ENCODE measurements at regions not wholly inside any gene's neighbourhood (a gene's known extent, or its start where the extent isn't known, plus 50 kb on each side); places are given as distances from the start of the nearest gene placed in this dataset.
"Not testable (repeated sequence)": the region's sequence is repeated elsewhere in the genome, so short reads cannot be mapped to it uniquely, and the experiment has no call there.

DNA sequence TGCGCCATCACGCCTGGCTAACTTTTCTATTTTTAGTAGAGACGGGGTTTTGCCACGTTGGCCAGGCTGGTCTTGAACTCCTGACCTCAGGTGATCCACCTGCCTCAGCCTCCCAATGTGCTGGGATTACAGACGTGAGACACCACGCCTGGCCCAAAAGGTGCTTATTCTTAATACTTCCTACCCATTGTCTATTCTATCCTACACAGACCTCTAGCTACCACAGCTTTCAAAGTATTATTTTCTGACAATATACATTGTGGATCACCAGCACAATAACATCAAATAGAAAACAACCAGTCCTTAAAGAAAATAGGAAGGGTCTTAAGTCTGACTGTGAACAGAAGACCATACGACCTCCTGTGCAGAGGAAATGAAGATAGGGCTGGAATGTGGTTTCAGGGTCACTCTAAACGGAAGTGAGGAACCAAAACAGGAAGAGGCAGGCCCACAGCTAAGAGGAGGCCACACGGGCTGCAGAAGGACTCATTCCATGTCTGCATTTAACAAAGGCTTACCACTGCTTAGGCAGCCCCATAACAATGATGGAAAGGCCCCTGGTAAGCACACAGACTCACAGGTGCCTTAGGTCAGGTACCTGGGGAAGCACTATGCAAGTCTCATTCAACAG is 115.2 kb downstream of the ZFAND4 start:
- intact Hi-C loops (cut with DNase I): no loop called here
- Histone ChIP-seq H3K4me1 (replicated peaks) (no peaks in the 10 kb centered on the region), H3K4me3 (no peak overlapping the region), H3K9me3 (no peaks in the 10 kb centered on the region), H3K36me3 (no peaks in the 10 kb centered on the region), H3K27me3 (replicated peaks; ENCODE audit: insufficient read depth) (no peaks in the 10 kb centered on the region), H3K27ac (no peak overlapping the region)
- no peak for DNase-seq (ENCODE audit: low spot score)
- no peak for TF ChIP-seq CTCF (IDR thresholded peaks at IDR 0.05)
- TF ChIP-seq POLR2AphosphoS5 (IDR thresholded peaks at IDR 0.05): no peak
- no peak for TF ChIP-seq POLR2A (IDR thresholded peaks at IDR 0.05)
- 78% methylated on average over 9 of the region's 9 CpGs for WGBS

- 88% methylated on average over 3 of the region's 3 CpGs for WGBS
- no peak for TF ChIP-seq CTCF (IDR thresholded peaks at IDR 0.05)
- no peak for TF ChIP-seq POLR2A (IDR thresholded peaks at IDR 0.05)
- TF ChIP-seq POLR2AphosphoS5 (IDR thresholded peaks at IDR 0.05): no peak
- intact Hi-C loops (cut with DNase I): no loop called here
- Histone ChIP-seq H3K27me3 (replicated peaks; ENCODE audit: insufficient read depth) (no peaks in the 10 kb centered on the region), H3K4me1 (replicated peaks) (no peaks in the 10 kb centered on the region), H3K9me3 (no peaks in the 10 kb centered on the region), H3K27ac (no peak overlapping the region), H3K4me3 (no peak overlapping the region), H3K36me3 (no peaks in the 10 kb centered on the region)
- no peak for DNase-seq (ENCODE audit: low spot score)
These were observed 116.8 kb downstream of the ZFAND4 start for GRCh38 chr10:45555795-45556194.

DNA sequence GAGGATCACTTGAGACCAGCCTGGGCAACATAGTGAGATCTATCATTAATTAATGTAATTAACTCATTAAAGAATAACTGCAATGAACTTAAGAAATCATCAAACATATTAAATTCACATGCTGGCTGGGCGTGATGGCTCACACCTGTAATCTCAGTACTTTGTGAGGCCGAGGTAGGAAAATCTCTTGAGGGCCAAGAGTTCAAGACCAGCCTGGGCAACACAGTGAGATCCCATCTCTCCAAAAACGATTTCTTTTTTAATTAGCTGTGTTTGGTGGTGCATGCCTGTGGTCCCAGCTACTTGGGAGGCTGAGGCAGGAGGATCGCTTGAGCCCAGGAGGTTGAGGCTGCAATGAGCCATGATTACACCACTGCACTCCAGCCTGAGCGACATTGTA is 117.2 kb downstream of the ZFAND4 start:
- DNase-seq (ENCODE audit: low spot score); H3K27ac ChIP-seq; intact Hi-C loops (cut with DNase I); H3K9me3 ChIP-seq; H3K36me3 ChIP-seq; H3K4me3 ChIP-seq; H3K4me1 ChIP-seq (replicated peaks); H3K27me3 ChIP-seq (replicated peaks; ENCODE audit: insufficient read depth): not testable (repeated sequence)
- 96% methylated on average over 5 of the region's 5 CpGs for WGBS

- 73% methylated on average over 2 of the region's 2 CpGs for WGBS
- Histone ChIP-seq H3K9me3 (no peaks in the 10 kb centered on the region), H3K4me1 (replicated peaks) (no peaks in the 10 kb centered on the region), H3K27me3 (replicated peaks; ENCODE audit: insufficient read depth) (no peaks in the 10 kb centered on the region), H3K4me3 (no peak overlapping the region), H3K36me3 (no peaks in the 10 kb centered on the region), H3K27ac (no peak overlapping the region)
- no peak for DNase-seq (ENCODE audit: low spot score)
- no peak for TF ChIP-seq CTCF (IDR thresholded peaks at IDR 0.05)
- TF ChIP-seq POLR2AphosphoS5 (IDR thresholded peaks at IDR 0.05): no peak
- no peak for TF ChIP-seq POLR2A (IDR thresholded peaks at IDR 0.05)
- intact Hi-C loops (cut with DNase I): no loop called here
These were observed 119.0 kb downstream of the ZFAND4 start for GRCh38 chr10:45553613-45554012.

- Histone ChIP-seq H3K27me3 (replicated peaks; ENCODE audit: insufficient read depth) (no peaks in the 10 kb centered on the region), H3K9me3 (no peaks in the 10 kb centered on the region), H3K4me3 (no peak overlapping the region), H3K36me3 (no peaks in the 10 kb centered on the region), H3K4me1 (replicated peaks) (no peaks in the 10 kb centered on the region), H3K27ac (no peak overlapping the region)
- intact Hi-C loops (cut with DNase I): no loop called here
- no peak for DNase-seq (ENCODE audit: low spot score)
- TF ChIP-seq CTCF (IDR thresholded peaks at IDR 0.05) (no peak), POLR2A (IDR thresholded peaks at IDR 0.05) (no peak), POLR2AphosphoS5 (IDR thresholded peaks at IDR 0.05) (no peak)
- 90% methylated on average over 1 of the region's 1 CpG for WGBS
These were observed 119.4 kb downstream of the ZFAND4 start for GRCh38 chr10:45553155-45553554.
